ENCODE measurements at regions not wholly inside any gene's neighbourhood (a gene's known extent, or its start where the extent isn't known, plus 50 kb on each side); places are given as distances from the start of the nearest gene placed in this dataset.

DNA sequence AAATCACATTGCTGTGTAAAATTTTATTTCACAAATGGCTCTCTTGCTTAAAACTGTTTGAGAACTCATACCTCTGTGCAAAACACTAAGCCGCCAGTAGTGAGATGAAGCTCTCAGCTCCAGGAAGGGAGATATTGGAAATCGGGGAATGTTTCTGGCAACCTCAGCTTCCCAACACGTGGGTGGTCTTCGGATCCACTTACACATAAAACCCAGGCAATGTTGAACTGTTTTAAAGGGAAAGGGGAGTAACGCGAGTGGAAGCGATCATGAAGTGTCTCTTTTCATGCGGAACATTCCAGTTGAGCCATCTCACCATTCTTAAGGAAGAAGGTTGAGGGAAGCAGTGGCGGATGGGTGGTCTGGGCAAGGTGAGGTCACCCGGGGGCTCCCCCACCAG is 136.8 kb downstream of the ASB1 start:
- CTCF ChIA-PET, result no interaction called here

DNA sequence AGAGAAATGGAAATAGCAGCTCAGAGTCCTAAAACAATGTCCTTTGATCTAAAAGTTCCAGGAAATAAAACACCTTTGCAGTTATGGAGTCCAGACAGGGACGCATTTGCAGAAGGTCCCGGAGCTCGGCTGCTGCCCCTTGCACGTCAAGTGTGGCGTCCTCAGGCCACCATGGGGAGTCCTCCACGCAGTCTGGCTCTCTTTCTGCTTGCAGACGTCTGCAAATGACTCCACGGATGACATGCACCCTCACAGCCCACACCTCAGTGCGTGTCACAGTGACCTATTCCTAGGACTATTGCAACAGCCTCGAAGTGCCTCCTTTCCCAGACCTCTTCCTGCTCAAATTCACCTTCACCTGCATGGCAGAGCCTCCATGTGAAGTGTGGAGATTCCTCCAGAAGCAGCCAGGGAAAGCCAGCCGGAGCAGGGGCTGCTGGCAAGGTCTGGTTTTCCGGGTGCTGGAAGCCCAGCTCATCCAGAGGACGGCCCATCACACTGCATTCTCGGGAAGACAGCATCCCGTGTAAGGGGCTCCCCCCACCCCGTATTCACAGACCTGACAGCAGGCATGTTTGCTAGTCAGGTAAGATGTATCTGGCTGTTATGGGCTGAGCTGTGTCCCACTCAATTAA is 137.7 kb downstream of the ASB1 start:
- H3K4me3 ChIP-seq (ENCODE audit: control extremely low read depth in 1 of 5, extremely low read depth in 1 of 5, insufficient read depth in 1 of 5, low read depth in 2 of 5, low read length in 4 of 5), result no peak overlapping the region
- TF ChIP-seq, protein P1, sequence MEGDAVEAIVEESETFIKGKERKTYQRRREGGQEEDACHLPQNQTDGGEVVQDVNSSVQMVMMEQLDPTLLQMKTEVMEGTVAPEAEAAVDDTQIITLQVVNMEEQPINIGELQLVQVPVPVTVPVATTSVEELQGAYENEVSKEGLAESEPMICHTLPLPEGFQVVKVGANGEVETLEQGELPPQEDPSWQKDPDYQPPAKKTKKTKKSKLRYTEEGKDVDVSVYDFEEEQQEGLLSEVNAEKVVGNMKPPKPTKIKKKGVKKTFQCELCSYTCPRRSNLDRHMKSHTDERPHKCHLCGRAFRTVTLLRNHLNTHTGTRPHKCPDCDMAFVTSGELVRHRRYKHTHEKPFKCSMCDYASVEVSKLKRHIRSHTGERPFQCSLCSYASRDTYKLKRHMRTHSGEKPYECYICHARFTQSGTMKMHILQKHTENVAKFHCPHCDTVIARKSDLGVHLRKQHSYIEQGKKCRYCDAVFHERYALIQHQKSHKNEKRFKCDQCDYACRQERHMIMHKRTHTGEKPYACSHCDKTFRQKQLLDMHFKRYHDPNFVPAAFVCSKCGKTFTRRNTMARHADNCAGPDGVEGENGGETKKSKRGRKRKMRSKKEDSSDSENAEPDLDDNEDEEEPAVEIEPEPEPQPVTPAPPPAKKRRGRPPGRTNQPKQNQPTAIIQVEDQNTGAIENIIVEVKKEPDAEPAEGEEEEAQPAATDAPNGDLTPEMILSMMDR (IDR thresholded peaks at IDR 0.05), result no peak
- TF ChIP-seq EZH2 (IDR thresholded peaks at IDR 0.05; ENCODE audit: borderline replicate concordance, insufficient read depth, low read depth, low read length, poor library complexity, severe bottlenecking), result no peak
- ATAC-seq (ENCODE audit: low read depth) (no peak), DNase-seq (no peak)
- Mint-ChIP-seq H3K4me1 (no peaks in the 10 kb centered on the region), H3K27me3 (no peaks in the 10 kb centered on the region), H3K4me3 (no peak overlapping the region), H3K27ac (no peak overlapping the region), H3K9me3 (ENCODE audit: insufficient read depth) (no peaks in the 10 kb centered on the region)
- POLR2A ChIA-PET, result no interaction called here
- H3K9me3 ChIP-seq (ENCODE audit: control extremely low read depth in 1 of 3, control insufficient read depth in 2 of 3, insufficient read depth in 1 of 3, low read length in 2 of 3), result no peaks in the 10 kb centered on the region
- no peaks in the 10 kb centered on the region for H3K79me2 ChIP-seq (ENCODE audit: control insufficient read depth, insufficient read depth, low read length)
- H3K27ac ChIP-seq (ENCODE audit: low read length in 2 of 2), result no peak overlapping the region
- no peak overlapping the region for H3K4me2 ChIP-seq (replicated peaks; ENCODE audit: low read depth, low read length, poor library complexity, severe bottlenecking)
- no peaks in the 10 kb centered on the region for H3K36me3 ChIP-seq (replicated peaks in 1 of 2; ENCODE audit: control extremely low read depth in 1 of 2, control insufficient read depth in 1 of 2, extremely low read depth in 1 of 2, insufficient read depth in 2 of 2, low read length in 1 of 2)
- intact Hi-C loops (cut with micrococcal nuclease), result no loop called here
- H3K4me1 ChIP-seq (ENCODE audit: control insufficient read depth in 2 of 2, insufficient read depth in 2 of 2, low read length in 2 of 2), result no peaks in the 10 kb centered on the region
- H3K27me3 ChIP-seq (replicated peaks in 1 of 4; ENCODE audit: control extremely low read depth in 1 of 4, control insufficient read depth in 3 of 4, insufficient read depth in 4 of 4, low read length in 3 of 4), result no peaks in the 10 kb centered on the region
- CTCF ChIA-PET, result no interaction called here
- H4K20me1 ChIP-seq (ENCODE audit: control insufficient read depth, insufficient read depth, low read length, poor library complexity, severe bottlenecking), result no peaks in the 10 kb centered on the region
- H2AFZ ChIP-seq (ENCODE audit: insufficient read depth, low read depth, low read length, poor library complexity, severe bottlenecking), result no peak overlapping the region
- 83% methylated on average over 10 of the region's 16 CpGs for WGBS (ENCODE audit: insufficient coverage)
- H3K9ac ChIP-seq (ENCODE audit: low read length), result no peak overlapping the region

More for the DNA sequence above, 136.8 kb downstream of the ASB1 start:
- H3K9ac ChIP-seq (ENCODE audit: low read length), result no peak overlapping the region
- DNase-seq (no peak), ATAC-seq (ENCODE audit: low read depth) (no peak)
- H3K4me3 Mint-ChIP-seq, result no peak overlapping the region
- POLR2A ChIA-PET, result no interaction called here
- intact Hi-C loops (cut with micrococcal nuclease), result no loop called here
- TF ChIP-seq, protein P1 (IDR thresholded peaks at IDR 0.05), result no peak
- TF ChIP-seq EZH2 (IDR thresholded peaks at IDR 0.05; ENCODE audit: borderline replicate concordance, insufficient read depth, low read depth, low read length, poor library complexity, severe bottlenecking), result no peak
- H3K4me1 Mint-ChIP-seq, result no peaks in the 10 kb centered on the region
- no peak overlapping the region for H3K27ac ChIP-seq (ENCODE audit: low read length in 2 of 2)
- no peak overlapping the region for H3K4me3 ChIP-seq (ENCODE audit: control extremely low read depth in 1 of 5, extremely low read depth in 1 of 5, insufficient read depth in 1 of 5, low read depth in 2 of 5, low read length in 4 of 5)
- 100% methylated on average over 2 of the region's 10 CpGs for WGBS (ENCODE audit: insufficient coverage)
- no peaks in the 10 kb centered on the region for H3K79me2 ChIP-seq (ENCODE audit: control insufficient read depth, insufficient read depth, low read length)
- H3K4me2 ChIP-seq (replicated peaks; ENCODE audit: low read depth, low read length, poor library complexity, severe bottlenecking), result no peak overlapping the region
- no peaks in the 10 kb centered on the region for H3K9me3 ChIP-seq (ENCODE audit: control extremely low read depth in 1 of 3, control insufficient read depth in 2 of 3, insufficient read depth in 1 of 3, low read length in 2 of 3)
- no peaks in the 10 kb centered on the region for H3K9me3 Mint-ChIP-seq (ENCODE audit: insufficient read depth)
- no peaks in the 10 kb centered on the region for H3K36me3 ChIP-seq (replicated peaks in 1 of 2; ENCODE audit: control extremely low read depth in 1 of 2, control insufficient read depth in 1 of 2, extremely low read depth in 1 of 2, insufficient read depth in 2 of 2, low read length in 1 of 2)
- no peak overlapping the region for H3K27ac Mint-ChIP-seq
- no peaks in the 10 kb centered on the region for H3K27me3 ChIP-seq (replicated peaks in 1 of 4; ENCODE audit: control extremely low read depth in 1 of 4, control insufficient read depth in 3 of 4, insufficient read depth in 4 of 4, low read length in 3 of 4)
- no peaks in the 10 kb centered on the region for H3K27me3 Mint-ChIP-seq
- no peaks in the 10 kb centered on the region for H3K4me1 ChIP-seq (ENCODE audit: control insufficient read depth in 2 of 2, insufficient read depth in 2 of 2, low read length in 2 of 2)
- no peaks in the 10 kb centered on the region for H4K20me1 ChIP-seq (ENCODE audit: control insufficient read depth, insufficient read depth, low read length, poor library complexity, severe bottlenecking)
- H2AFZ ChIP-seq (ENCODE audit: insufficient read depth, low read depth, low read length, poor library complexity, severe bottlenecking), result no peak overlapping the region

Measured in B cell (primary cell).